A673 (cell line): ENCODE measurements at regions not wholly inside any gene's neighbourhood (a gene's known extent, or its start where the extent isn't known, plus 50 kb on each side); places are given as distances from the start of the nearest gene placed in this dataset.

ENCODE experiments used
- BruUV-seq: library from RNA; stranded (reverse); fragments of 400-500 nt; replicated peaks from 2 replicates; lab custom pipeline; 2021; lab: Mats Ljungman, UMichigan
- CTCF ChIA-PET: fragments of 300-600 bp; sonication (Branson Sonifier 250); formaldehyde crosslinking; loops from one replicate; lab custom pipeline; 2022; ENCODE audit warnings: antibody characterized with exemption; lab: Charles Lee
- POLR2A ChIA-PET: fragments of 300-600 bp; sonication (Branson Sonifier 250); formaldehyde crosslinking; loops from one replicate; lab custom pipeline; 2022; ENCODE audit warnings: antibody characterized with exemption; ENCODE audit not compliant: low non-redundant PET; lab: Charles Lee
- DNase-seq: peaks from one replicate; pipeline ENCODE4 v3.0.0-alpha.2; 2015; ENCODE audit warnings: low spot score
- H3K27ac ChIP-seq: fragments of 200-600 bp; sonication (generic); 2 replicates; pipeline ENCODE4 v1.5.1; 2016; ENCODE audit warnings: mixed run types, low read depth, mild to moderate bottlenecking, mixed read lengths, antibody characterized with exemption, low read length; ENCODE audit not compliant: poor library complexity, severe bottlenecking
- H3K27me3 ChIP-seq: fragments of 200-600 bp; sonication (generic); replicated peaks from 2 replicates; pipeline ENCODE4 v1.6.1; 2017; ENCODE audit warnings: mixed run types, low read depth, mild to moderate bottlenecking, mixed read lengths, antibody characterized with exemption, low read length; ENCODE audit not compliant: insufficient read depth, poor library complexity
- H3K36me3 ChIP-seq: fragments of 200-600 bp; sonication (generic); 2 replicates; pipeline ENCODE4 v1.6.1; 2016; ENCODE audit warnings: mixed run types, mild to moderate bottlenecking, mixed read lengths, antibody characterized with exemption, low read length; ENCODE audit not compliant: insufficient read depth, poor library complexity, severe bottlenecking
- H3K4me1 ChIP-seq: fragments of 200-600 bp; sonication (generic); 2 replicates; pipeline ENCODE4 v1.6.1; 2017; ENCODE audit warnings: mixed run types, mild to moderate bottlenecking, mixed read lengths, antibody characterized with exemption, low read length; ENCODE audit not compliant: insufficient read depth, poor library complexity, severe bottlenecking
- H3K4me3 ChIP-seq: fragments of 200-600 bp; sonication (generic); 2 replicates; pipeline ENCODE4 v1.5.1; 2016; ENCODE audit warnings: low read depth, mixed run types, mild to moderate bottlenecking, mixed read lengths, low read length; ENCODE audit not compliant: poor library complexity, severe bottlenecking
- H3K9me3 ChIP-seq: fragments of 200-600 bp; sonication (generic); 2 replicates; pipeline ENCODE4 v1.6.1; 2016; ENCODE audit warnings: mixed run types, low read depth, mild to moderate bottlenecking, mixed read lengths, antibody characterized with exemption, low read length; ENCODE audit not compliant: poor library complexity, severe bottlenecking
- CTCF ChIP-seq: fragments of 300-800, 200-600 bp; sonication (generic); conservative IDR thresholded peaks from 2 replicates; pipeline ENCODE4 v1.5.1; 2017; ENCODE audit warnings: low read depth, mild to moderate bottlenecking, antibody characterized with exemption, low read length, moderate library complexity, mixed read lengths
- EZH2 ChIP-seq: fragments of 200-600 bp; sonication (generic); IDR thresholded peaks from 2 replicates; pipeline ENCODE4 v1.6.1; 2017; ENCODE audit warnings: borderline replicate concordance, low read depth, mild to moderate bottlenecking, mixed read lengths, antibody characterized with exemption, low read length; ENCODE audit not compliant: poor library complexity, severe bottlenecking
- intact Hi-C: fragments of 100-400 bp; cut with micrococcal nuclease; formaldehyde crosslinking; loops from one replicate; pipeline ENCODE4 v1.10.0; 2022; ENCODE audit not compliant: unreplicated experiment

GRCh38 chr1:103469801-103470200, 55.7 kb upstream of the RNPC3 start:
- BruUV-seq: no TSS peak
- intact Hi-C loops: loop anchor here (10.0 kb wide), 1 partner anchor 485 kb away; no protein-coding TSS in a partner anchor
- TF ChIP-seq CTCF (no peak), EZH2 (no peak)
- Histone ChIP-seq H3K9me3 (no peaks in the 10 kb centered on the region), H3K27ac (no peak overlapping the region), H3K4me1 (no peaks in the 10 kb centered on the region), H3K4me3 (no peak overlapping the region), H3K27me3 (no peaks in the 10 kb centered on the region), H3K36me3 (no peaks in the 10 kb centered on the region)
- ChIA-PET CTCF (no interaction called here), POLR2A (no interaction called here)
- DNase-seq: no peak

- Histone ChIP-seq H3K36me3 (no peaks in the 10 kb centered on the region), H3K4me3 (no peak overlapping the region), H3K27me3 (no peaks in the 10 kb centered on the region), H3K4me1 (no peaks in the 10 kb centered on the region), H3K27ac (no peak overlapping the region), H3K9me3 (no peaks in the 10 kb centered on the region)
- intact Hi-C loops: loop anchor here (10.0 kb wide), 1 partner anchor 482 kb away; no protein-coding TSS in a partner anchor
- no peak for DNase-seq
- CTCF ChIA-PET: no interaction called here
- POLR2A ChIA-PET: no interaction called here
- TF ChIP-seq CTCF: no peak
- TF ChIP-seq EZH2: no peak
- BruUV-seq: no TSS peak
These were observed 58.4 kb upstream of the RNPC3 start for GRCh38 chr1:103467100-103467499.

- Histone ChIP-seq H3K4me1 (no peaks in the 10 kb centered on the region), H3K27ac (no peak overlapping the region), H3K9me3 (no peaks in the 10 kb centered on the region), H3K27me3 (no peaks in the 10 kb centered on the region), H3K36me3 (no peaks in the 10 kb centered on the region), H3K4me3 (no peak overlapping the region)
- CTCF ChIA-PET: interaction anchor here (0.6 to 1.5 kb wide), 3 partner anchors 32 to 491 kb away, joined by 3 to 25 read pairs (median 7); no protein-coding TSS in a partner anchor
- TF ChIP-seq CTCF: peak; percentile 73
- TF ChIP-seq EZH2: no peak
- BruUV-seq: no TSS peak
- intact Hi-C loops: loop anchor here (1.0 to 10.0 kb wide), 2 partner anchors 355 to 477 kb away; no protein-coding TSS in a partner anchor
- peak; percentile 31 for DNase-seq
- POLR2A ChIA-PET: no interaction called here
These were observed 64.1 kb upstream of the RNPC3 start for GRCh38 chr1:103461161-103462105.
